ENCODE measurements at regions not wholly inside any gene's neighbourhood (a gene's known extent, or its start where the extent isn't known, plus 50 kb on each side); places are given as distances from the start of the nearest gene placed in this dataset.

DNA sequence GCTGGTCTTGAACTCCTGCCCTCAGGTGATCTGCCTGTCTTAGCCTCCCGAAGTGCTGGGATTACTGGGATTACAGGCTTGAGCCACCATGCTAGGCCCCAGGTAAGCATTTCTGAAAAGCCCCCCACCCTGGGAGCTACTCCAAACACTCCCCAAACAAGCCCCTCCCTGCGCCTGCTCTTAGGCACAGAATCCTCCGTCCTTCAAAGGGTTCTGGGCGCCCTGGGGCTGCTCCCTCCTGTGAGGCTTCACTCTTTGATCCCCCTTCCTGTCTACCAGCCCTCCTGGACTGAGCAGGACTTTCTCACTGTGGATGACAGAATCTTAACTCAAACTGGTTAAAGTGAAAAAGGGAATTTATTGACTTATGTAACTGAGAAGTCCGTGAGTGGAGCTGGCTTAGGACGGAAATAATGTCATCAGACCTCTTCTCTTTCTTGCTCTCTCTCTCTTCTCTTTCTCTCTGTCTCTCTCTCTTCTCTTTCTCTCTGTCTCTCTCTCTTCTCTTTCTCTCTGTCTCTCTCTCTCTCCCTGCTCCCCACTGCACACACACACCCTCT lies 66.9 kb upstream of the CLMN start:
- Histone ChIP-seq H3K79me2 (ENCODE audit: low read length) (no peaks in the 10 kb centered on the region), H3K9me3 (ENCODE audit: insufficient read depth, low read length) (no peaks in the 10 kb centered on the region), H3K4me3 (ENCODE audit: low read length) (no peak overlapping the region), H3K36me3 (replicated peaks; ENCODE audit: low read depth, low read length) (no peaks in the 10 kb centered on the region), H3K4me2 (ENCODE audit: low read length) (no peak overlapping the region), H2AFZ (ENCODE audit: low read depth, low read length) (no peak overlapping the region), H3K27me3 (ENCODE audit: low read depth, low read length) (peaks cover 4% of the 10 kb centered on the region; the same call in 1 of the 2 replicates), H4K20me1 (ENCODE audit: insufficient read depth, low read length) (no peaks in the 10 kb centered on the region), H3K4me1 (ENCODE audit: low read length) (no peaks in the 10 kb centered on the region), H3K27ac (ENCODE audit: low read length) (no peak overlapping the region), H3K9ac (ENCODE audit: low read length) (no peak overlapping the region)
- TF ChIP-seq CTCF (IDR thresholded peaks at IDR 0.05; ENCODE audit: low read depth, low read length) = no peak

DNA sequence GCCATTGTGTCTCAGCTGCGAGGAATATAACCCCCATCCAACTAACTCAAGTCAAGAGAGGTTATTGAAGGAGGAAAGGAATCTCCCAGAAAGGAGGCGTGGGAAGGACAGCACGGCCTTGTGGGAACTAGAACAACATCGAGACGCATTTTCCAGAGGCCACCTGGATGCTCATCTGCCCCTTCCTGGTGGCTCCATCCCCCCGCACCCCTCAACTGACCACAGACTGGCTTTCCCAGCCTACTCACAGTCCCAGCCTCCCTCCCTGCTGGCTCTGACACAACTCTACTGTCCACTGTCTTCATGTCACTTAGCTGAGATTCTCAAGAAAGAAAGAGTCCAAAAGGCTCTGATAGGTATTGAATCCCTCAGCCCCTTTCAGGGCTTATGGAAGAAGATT lies 66.0 kb upstream of the CLMN start:
- no peaks in the 10 kb centered on the region for H3K36me3 ChIP-seq (replicated peaks; ENCODE audit: low read depth, low read length)
- H3K9ac ChIP-seq (ENCODE audit: low read length) = no peak overlapping the region
- peaks cover 4% of the 10 kb centered on the region; the same call in 1 of the 2 replicates for H3K27me3 ChIP-seq (ENCODE audit: low read depth, low read length)
- H3K4me1 ChIP-seq (ENCODE audit: low read length) = no peaks in the 10 kb centered on the region
- 0 out of 2 replicates have a peak, but pooled peaks cover under 1% of the 10 kb centered on the region for H3K9me3 ChIP-seq (ENCODE audit: insufficient read depth, low read length)
- H4K20me1 ChIP-seq (ENCODE audit: insufficient read depth, low read length) = no peaks in the 10 kb centered on the region
- no peak overlapping the region for H2AFZ ChIP-seq (ENCODE audit: low read depth, low read length)
- no peak overlapping the region for H3K4me2 ChIP-seq (ENCODE audit: low read length)
- H3K4me3 ChIP-seq (ENCODE audit: low read length) = no peak overlapping the region
- TF ChIP-seq CTCF (IDR thresholded peaks at IDR 0.05; ENCODE audit: low read depth, low read length) (no peak), EZH2phosphoT487 (IDR thresholded peaks at IDR 0.05; ENCODE audit: low read depth) (no peak)
- H3K27ac ChIP-seq (ENCODE audit: low read length) = no peak overlapping the region
- H3K79me2 ChIP-seq (ENCODE audit: low read length) = no peaks in the 10 kb centered on the region

DNA sequence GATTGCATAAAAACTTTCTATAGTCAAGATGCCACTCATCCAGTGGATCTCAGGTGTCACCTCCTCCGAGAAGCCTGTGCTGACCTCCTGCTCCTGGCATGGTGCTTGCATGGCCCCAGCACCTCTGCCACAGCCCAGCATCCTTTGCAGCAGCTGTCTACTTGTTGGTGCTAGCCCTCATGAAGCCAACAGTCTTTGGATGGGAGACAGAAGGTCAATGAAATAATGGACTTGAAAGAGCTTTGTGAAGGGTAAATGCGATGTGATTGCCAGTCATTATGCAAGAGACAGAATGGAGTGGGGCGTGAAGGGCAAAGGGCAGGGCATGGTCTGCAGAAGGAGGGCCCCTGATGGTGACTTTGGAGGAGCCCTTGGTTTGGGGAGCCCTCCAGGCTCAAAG lies 63.0 kb upstream of the CLMN start:
- no peak for TF ChIP-seq CTCF (IDR thresholded peaks at IDR 0.05; ENCODE audit: low read depth, low read length)
- no peak for TF ChIP-seq EZH2phosphoT487 (IDR thresholded peaks at IDR 0.05; ENCODE audit: low read depth)
- no peak overlapping the region for H3K9ac ChIP-seq (ENCODE audit: low read length)
- no peaks in the 10 kb centered on the region for H3K4me1 ChIP-seq (ENCODE audit: low read length)
- H3K27ac ChIP-seq (ENCODE audit: low read length) = no peak overlapping the region
- H3K36me3 ChIP-seq (replicated peaks; ENCODE audit: low read depth, low read length) = no peaks in the 10 kb centered on the region
- H3K4me3 ChIP-seq (ENCODE audit: low read length) = no peak overlapping the region
- no peaks in the 10 kb centered on the region for H4K20me1 ChIP-seq (ENCODE audit: insufficient read depth, low read length)
- peaks cover 3% of the 10 kb centered on the region; the same call in 1 of the 2 replicates for H3K27me3 ChIP-seq (ENCODE audit: low read depth, low read length)
- H3K4me2 ChIP-seq (ENCODE audit: low read length) = no peak overlapping the region
- no peak overlapping the region for H2AFZ ChIP-seq (ENCODE audit: low read depth, low read length)
- H3K79me2 ChIP-seq (ENCODE audit: low read length) = no peaks in the 10 kb centered on the region
- peaks cover 12% of the 10 kb centered on the region; the same call in 1 of the 2 replicates for H3K9me3 ChIP-seq (ENCODE audit: insufficient read depth, low read length)

GRCh38 chr14:95381726-95382125 lies 62.0 kb upstream of the CLMN start:
- TF ChIP-seq EZH2phosphoT487 (IDR thresholded peaks at IDR 0.05; ENCODE audit: low read depth) (no peak), CTCF (IDR thresholded peaks at IDR 0.05; ENCODE audit: low read depth, low read length) (no peak)
- no peak overlapping the region for H3K27ac ChIP-seq (ENCODE audit: low read length)
- no peaks in the 10 kb centered on the region for H3K36me3 ChIP-seq (replicated peaks; ENCODE audit: low read depth, low read length)
- H4K20me1 ChIP-seq (ENCODE audit: insufficient read depth, low read length) = no peaks in the 10 kb centered on the region
- no peak overlapping the region for H3K4me3 ChIP-seq (ENCODE audit: low read length)
- peaks cover 3% of the 10 kb centered on the region; the same call in 1 of the 2 replicates for H3K27me3 ChIP-seq (ENCODE audit: low read depth, low read length)
- no peak overlapping the region for H3K4me2 ChIP-seq (ENCODE audit: low read length)
- no peak overlapping the region for H3K9ac ChIP-seq (ENCODE audit: low read length)
- H3K4me1 ChIP-seq (ENCODE audit: low read length) = no peaks in the 10 kb centered on the region
- H3K79me2 ChIP-seq (ENCODE audit: low read length) = no peaks in the 10 kb centered on the region
- H3K9me3 ChIP-seq (ENCODE audit: insufficient read depth, low read length) = peaks cover 12% of the 10 kb centered on the region; the same call in 1 of the 2 replicates
- no peak overlapping the region for H2AFZ ChIP-seq (ENCODE audit: low read depth, low read length)
